ENCODE measurements at regions not wholly inside any gene's neighbourhood (a gene's known extent, or its start where the extent isn't known, plus 50 kb on each side); places are given as distances from the start of the nearest gene placed in this dataset.

- no peak for TF ChIP-seq POLR2A (IDR thresholded peaks at IDR 0.05)
- TF ChIP-seq CTCF (IDR thresholded peaks at IDR 0.05), result no peak
Observed at GRCh38 chr6:112801468-112802080, 454.4 kb downstream of the RFPL4B start.
